ENCODE measurements at regions not wholly inside any gene's neighbourhood (a gene's known extent, or its start where the extent isn't known, plus 50 kb on each side); places are given as distances from the start of the nearest gene placed in this dataset.

GRCh38 chr7:157475601-157476000 is 138.8 kb downstream of the DNAJB6 start:
- no peaks in the 10 kb centered on the region for H3K79me2 ChIP-seq (ENCODE audit: insufficient read depth, low read length)
- H3K56ac ChIP-seq (ENCODE audit: insufficient read length, low read depth, low read length): no peak overlapping the region
- no peak overlapping the region for H2BK20ac ChIP-seq (ENCODE audit: low read depth, low read length, poor library complexity, severe bottlenecking)
- H2BK12ac ChIP-seq (ENCODE audit: insufficient read length, low read depth, low read length): no peak overlapping the region
- DNase-seq: peak; percentile 20
- H3K27me3 ChIP-seq (ENCODE audit: insufficient read depth, low read length): no peaks in the 10 kb centered on the region; the same call in 1 of the 2 replicates
- H2BK5ac ChIP-seq (ENCODE audit: insufficient read length, low read length): no peak overlapping the region
- H3K14ac ChIP-seq (ENCODE audit: insufficient read depth, low read length): no peak overlapping the region
- no peaks in the 10 kb centered on the region for H3K23me2 ChIP-seq (ENCODE audit: insufficient read length, low read depth, low read length, poor library complexity, severe bottlenecking)
- peaks cover 25 to 27% of the 10 kb centered on the region in 2 experiments for H3K9me3 Mint-ChIP-seq
- H3K79me1 ChIP-seq (ENCODE audit: insufficient read depth, low read depth, low read length, poor library complexity, severe bottlenecking): no peaks in the 10 kb centered on the region
- no peak overlapping the region for H3K4me3 Mint-ChIP-seq
- H3K9ac ChIP-seq (ENCODE audit: extremely low read depth, insufficient read length, low read length): no peak overlapping the region
- peaks cover 6% of the 10 kb centered on the region for H3K9me3 ChIP-seq (ENCODE audit: control insufficient read depth, low read depth, low read length)
- no peak overlapping the region for H3K4ac ChIP-seq (ENCODE audit: low read depth, low read length)
- H3K23ac ChIP-seq (ENCODE audit: insufficient read length, low read depth, low read length): no peak overlapping the region
- no peaks in the 10 kb centered on the region for H4K20me1 ChIP-seq (ENCODE audit: control insufficient read depth, insufficient read depth, insufficient read length)
- H4K8ac ChIP-seq (replicated peaks; ENCODE audit: insufficient read length, low read depth, low read length): no peak overlapping the region
- no CpG with 5 or more reads among the region's 10 CpGs for WGBS (ENCODE audit: extremely low coverage, insufficient read length, low lambda C conversion rate)
- H4K5ac ChIP-seq (ENCODE audit: insufficient read length, low read depth, low read length): no peak overlapping the region
- H3K4me1 Mint-ChIP-seq: no peaks in the 10 kb centered on the region
- H4K91ac ChIP-seq (ENCODE audit: insufficient read length, low read depth, low read length): no peak overlapping the region
- no peak overlapping the region for H3K27ac Mint-ChIP-seq
- no peaks in the 10 kb centered on the region for H3K4me1 ChIP-seq (ENCODE audit: insufficient read depth, low read length)
- no peak for TF ChIP-seq CTCF (conservative IDR thresholded peaks at IDR 0.05)
- H2AFZ ChIP-seq (ENCODE audit: low read length): no peak overlapping the region
- H3K36me3 Mint-ChIP-seq (ENCODE audit: insufficient read depth in 1 of 3, low read depth in 3 of 3): peaks cover 4 to 24% (median 15%) of the 10 kb centered on the region in 3 experiments; a peak in 6 of 7 replicates
- H3K18ac ChIP-seq (ENCODE audit: insufficient read length, low read depth, low read length): no peak overlapping the region
- peaks cover 88% of the 10 kb centered on the region for H3K27me3 Mint-ChIP-seq (ENCODE audit: low read depth)
- no peak overlapping the region for H3K27ac ChIP-seq (ENCODE audit: insufficient read length, low read depth, low read length)
- H2BK15ac ChIP-seq (ENCODE audit: low read depth, low read length): no peak overlapping the region
- no peak overlapping the region for H3K4me2 ChIP-seq (ENCODE audit: insufficient read depth, insufficient read length, low read length)
- no peak overlapping the region for H2BK120ac ChIP-seq (ENCODE audit: low read depth, low read length, poor library complexity, severe bottlenecking)
- H3T11ph ChIP-seq (ENCODE audit: low read length): no peak overlapping the region
- H2AK5ac ChIP-seq (ENCODE audit: insufficient read length, low read length): no peak overlapping the region

Measured in H9 (cell line).